ENCODE measurements at regions not wholly inside any gene's neighbourhood (a gene's known extent, or its start where the extent isn't known, plus 50 kb on each side); places are given as distances from the start of the nearest gene placed in this dataset.

GRCh38 chr2:207317378-207317984, 151.7 kb upstream of the KLF7 start:
- H3K4me1 ChIP-seq (ENCODE audit: insufficient read depth): no peaks in the 10 kb centered on the region
- intact Hi-C loops (cut with DNase I): no loop called here
- H3K4me3 ChIP-seq: no peak overlapping the region
- no peak for TF ChIP-seq POLR2A (IDR thresholded peaks at IDR 0.05)
- no peak for TF ChIP-seq EP300 (IDR thresholded peaks at IDR 0.05)
- no peak for TF ChIP-seq CTCF (IDR thresholded peaks at IDR 0.05)
- no peaks in the 10 kb centered on the region for H3K36me3 ChIP-seq
- no peaks in the 10 kb centered on the region for H3K9me3 ChIP-seq
- no peaks in the 10 kb centered on the region for H3K27me3 ChIP-seq
- DNase-seq: no peak
- H3K27ac ChIP-seq: no peak overlapping the region
- 7 to 15% (median 13%) methylated on average over 4 of the region's 4 CpGs for WGBS, 3 donors

GRCh38 chr2:207318181-207318628, 152.5 kb upstream of the KLF7 start:
- Histone ChIP-seq H3K36me3 (no peaks in the 10 kb centered on the region), H3K9me3 (no peaks in the 10 kb centered on the region), H3K4me3 (no peak overlapping the region), H3K27ac (no peak overlapping the region), H3K4me1 (ENCODE audit: insufficient read depth) (no peaks in the 10 kb centered on the region), H3K27me3 (no peaks in the 10 kb centered on the region)
- TF ChIP-seq EP300 (IDR thresholded peaks at IDR 0.05) (no peak), CTCF (IDR thresholded peaks at IDR 0.05) (no peak), POLR2A (IDR thresholded peaks at IDR 0.05) (no peak)
- intact Hi-C loops (cut with DNase I): no loop called here
- DNase-seq: no peak
- WGBS, 3 donors: 79 to 81% (median 80%) methylated on average over 4 of the region's 4 CpGs

GRCh38 chr2:207319316-207319715, 153.6 kb upstream of the KLF7 start:
- no peaks in the 10 kb centered on the region for H3K9me3 ChIP-seq

GRCh38 chr2:207320381-207321159, 154.8 kb upstream of the KLF7 start:
- WGBS, 3 donors: 62 to 75% (median 66%) methylated on average over 5 of the region's 5 CpGs
- TF ChIP-seq CTCF (IDR thresholded peaks at IDR 0.05) (no peak), POLR2A (IDR thresholded peaks at IDR 0.05) (no peak), EP300 (IDR thresholded peaks at IDR 0.05) (no peak)

More at GRCh38 chr2:207319316-207319715, 153.6 kb upstream of the KLF7 start:
- intact Hi-C loops (cut with DNase I): no loop called here
- H3K36me3 ChIP-seq: no peaks in the 10 kb centered on the region
- no peaks in the 10 kb centered on the region for H3K27me3 ChIP-seq
- H3K4me1 ChIP-seq (ENCODE audit: insufficient read depth): no peaks in the 10 kb centered on the region
- TF ChIP-seq EP300 (IDR thresholded peaks at IDR 0.05) (no peak), POLR2A (IDR thresholded peaks at IDR 0.05) (no peak), CTCF (IDR thresholded peaks at IDR 0.05) (no peak)
- no peak overlapping the region for H3K4me3 ChIP-seq
- DNase-seq: no peak
- H3K27ac ChIP-seq: no peak overlapping the region

More at GRCh38 chr2:207320381-207321159, 154.8 kb upstream of the KLF7 start:
- no peak for DNase-seq
- Histone ChIP-seq H3K4me1 (ENCODE audit: insufficient read depth) (no peaks in the 10 kb centered on the region), H3K36me3 (no peaks in the 10 kb centered on the region), H3K9me3 (no peaks in the 10 kb centered on the region), H3K4me3 (no peak overlapping the region), H3K27ac (no peak overlapping the region), H3K27me3 (no peaks in the 10 kb centered on the region)
- intact Hi-C loops (cut with DNase I): no loop called here

Data from ovary (tissue), 7 donors.